H1 (cell line): ENCODE measurements at regions not wholly inside any gene's neighbourhood (a gene's known extent, or its start where the extent isn't known, plus 50 kb on each side); places are given as distances from the start of the nearest gene placed in this dataset.

Source experiments
- CBX8 ChIP-seq: fragments of 300-800, 300-1000 bp; sonication (generic); IDR thresholded peaks from 2 replicates; pipeline ENCODE4 v1.7.1; 2016; ENCODE audit warnings: low read depth, low read length, borderline replicate concordance
- CHD7 ChIP-seq: fragments of 300-600 bp; sonication (generic); IDR thresholded peaks from 2 replicates; pipeline ENCODE4 v1.7.1; 2012; ENCODE audit warnings: low read length, moderate library complexity, mild to moderate bottlenecking, inconsistent platforms; ENCODE audit not compliant: insufficient replicate concordance
- CTCF ChIP-seq, 3 experiments: IDR thresholded peaks; 1 replicate in 2 of 3; 2 replicates in 1 of 3; pipeline versions ENCODE4 v1.5.1 to v1.6.1; 2011; ENCODE audit warnings: low read length in 3 of 3, mild to moderate bottlenecking in 3 of 3, inconsistent platforms in 2 of 3, low read depth in 1 of 3, moderate library complexity in 1 of 3; ENCODE audit not compliant: insufficient read depth in 1 of 3; ENCODE audit errors: control extremely low read depth in 1 of 3
- YY1 ChIP-seq: IDR thresholded peaks from 2 replicates; pipeline ENCODE4 v1.6.1; 2011; ENCODE audit warnings: low read depth, mild to moderate bottlenecking, low read length

DNA sequence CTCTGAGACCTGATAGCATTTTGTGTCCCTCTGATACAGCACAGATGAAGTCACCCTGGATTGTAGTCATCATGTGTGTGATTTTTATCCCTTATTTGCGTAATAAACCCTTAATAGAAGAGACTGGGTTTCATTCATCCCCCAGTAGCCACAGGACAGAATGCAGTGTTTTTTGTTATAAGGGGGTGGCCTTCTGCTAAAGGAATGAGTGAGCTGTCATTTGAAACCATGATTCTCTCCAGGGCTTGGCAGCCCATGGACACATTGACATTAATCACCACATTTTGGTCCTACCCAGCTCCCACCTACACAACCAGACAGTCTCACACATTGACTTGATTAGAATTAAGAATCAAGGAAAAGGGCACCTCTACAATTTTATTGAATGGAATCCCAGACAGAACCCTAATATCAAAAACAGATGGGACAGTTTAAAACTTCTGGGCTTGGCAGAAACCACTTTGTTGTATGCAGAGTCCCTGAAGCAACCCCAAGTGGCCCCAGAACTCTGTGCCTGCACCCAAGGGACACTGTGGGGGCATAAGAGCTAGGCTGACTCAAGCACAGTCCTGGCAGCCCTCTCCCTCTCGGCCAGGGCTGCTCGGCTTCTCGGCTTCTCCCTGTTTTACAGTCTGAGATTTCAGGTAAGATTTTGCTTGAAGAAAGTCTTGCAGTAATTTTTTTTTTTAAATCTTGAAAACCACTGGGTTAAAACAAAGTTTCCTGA, 254.0 kb upstream of the SLC14A2 start:
- TF ChIP-seq CTCF (IDR thresholded peaks at IDR 0.05; ENCODE audit: control extremely low read depth in 1 of 3, insufficient read depth in 1 of 3, low read depth in 1 of 3, low read length in 3 of 3) (no peak), YY1 (no peak), CBX8 (no peak), CHD7 (no peak)
